ENCODE measurements at regions not wholly inside any gene's neighbourhood (a gene's known extent, or its start where the extent isn't known, plus 50 kb on each side); places are given as distances from the start of the nearest gene placed in this dataset.
"Not testable (repeated sequence)": the region's sequence is repeated elsewhere in the genome, so short reads cannot be mapped to it uniquely, and the experiment has no call there.

DNA sequence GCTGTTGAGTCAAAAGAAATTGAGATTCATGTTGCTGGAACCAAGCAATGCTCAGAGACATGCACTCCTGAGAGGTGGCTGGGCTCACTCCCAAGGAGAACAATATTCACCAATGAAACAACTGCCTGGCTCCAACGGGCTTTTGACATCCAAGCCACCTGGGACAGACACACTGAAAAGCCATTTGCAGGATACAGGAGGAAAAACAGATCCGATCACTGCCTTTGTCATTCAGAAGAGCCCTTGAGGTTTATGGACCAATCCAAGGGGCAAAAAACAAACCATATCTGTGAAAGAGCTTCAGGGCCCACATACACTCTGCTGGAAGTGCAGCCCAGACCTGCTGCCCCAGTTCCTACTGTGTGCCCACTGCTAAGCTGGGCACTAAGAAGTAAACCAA is 277.5 kb downstream of the NUAK1 start:
- in situ Hi-C loops (cut with HindIII; ENCODE audit: low sequenced_read_pairs), result no loop called here

DNA sequence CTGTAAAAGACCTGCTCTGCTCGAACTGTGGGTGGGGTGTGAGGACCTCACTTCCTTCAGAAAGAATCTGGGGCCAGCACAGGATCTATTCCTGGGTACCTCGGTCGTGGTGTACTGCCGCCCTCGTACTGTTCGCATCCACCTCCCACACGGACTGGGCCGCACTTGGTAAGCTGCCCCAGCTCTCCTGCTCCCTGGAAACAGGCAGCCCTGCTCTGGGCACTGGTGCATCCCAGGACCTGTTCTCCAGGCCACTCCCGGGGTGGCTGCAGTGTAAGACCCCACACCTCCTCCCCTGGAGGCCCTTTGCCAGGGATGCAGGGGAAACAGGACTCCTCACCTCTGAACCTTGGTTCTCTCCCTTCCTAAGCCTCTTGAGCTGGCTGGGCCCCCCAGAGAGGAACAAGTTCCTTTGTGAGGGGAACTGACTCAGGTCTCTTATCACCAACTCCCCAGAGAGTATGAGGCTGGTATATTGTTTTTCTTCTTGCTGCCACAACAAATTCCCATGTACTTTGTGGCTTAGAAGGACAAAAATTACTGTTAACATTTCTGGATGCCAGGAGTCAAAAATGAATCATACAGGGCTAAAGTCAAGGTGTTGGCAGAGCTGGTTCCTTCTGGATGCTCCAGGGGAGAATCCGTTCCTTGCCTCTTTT is 276.5 kb downstream of the NUAK1 start:
- in situ Hi-C loops (cut with HindIII; ENCODE audit: low sequenced_read_pairs), result no loop called here

DNA sequence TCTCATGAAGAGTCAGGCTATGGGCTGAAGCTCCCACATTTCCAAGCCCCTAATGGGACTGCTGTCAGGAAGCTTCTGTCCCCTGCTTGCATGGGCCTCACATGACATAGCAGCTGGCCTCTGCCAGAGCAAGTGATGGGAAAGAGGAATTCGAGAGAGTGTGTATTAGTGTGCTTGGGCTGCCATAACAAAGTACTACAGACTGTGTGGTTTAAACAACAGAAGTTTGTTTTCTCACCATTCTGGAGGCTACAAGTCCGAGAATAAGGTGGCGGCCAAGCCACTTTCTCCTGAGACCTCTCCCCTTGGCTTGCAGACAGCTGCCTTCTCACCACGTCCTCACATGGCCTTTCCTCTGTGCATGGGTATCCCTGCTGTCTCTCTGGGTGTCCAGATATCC is 274.4 kb downstream of the NUAK1 start:
- in situ Hi-C loops (cut with HindIII; ENCODE audit: low sequenced_read_pairs), result no loop called here

DNA sequence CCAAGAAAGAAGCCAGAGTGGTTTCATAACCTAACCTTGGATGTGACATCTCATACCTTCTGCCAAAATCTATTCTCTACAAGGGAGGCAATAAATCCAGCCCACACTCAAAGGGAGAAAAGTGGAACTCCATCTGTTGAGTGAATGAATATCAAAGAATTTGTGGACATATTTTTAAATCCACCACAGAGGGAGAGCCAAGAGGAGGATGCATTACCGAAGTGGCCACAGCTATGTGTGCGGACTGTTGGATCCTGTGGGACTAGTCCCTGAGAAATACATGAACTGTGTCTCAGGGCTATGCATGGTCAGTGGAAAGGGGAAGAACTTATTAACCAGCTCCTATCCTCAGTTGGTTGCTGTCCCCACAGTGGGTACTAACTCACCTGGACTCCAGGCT is 273.9 kb downstream of the NUAK1 start:
- in situ Hi-C loops (cut with HindIII; ENCODE audit: low sequenced_read_pairs), result no loop called here

DNA sequence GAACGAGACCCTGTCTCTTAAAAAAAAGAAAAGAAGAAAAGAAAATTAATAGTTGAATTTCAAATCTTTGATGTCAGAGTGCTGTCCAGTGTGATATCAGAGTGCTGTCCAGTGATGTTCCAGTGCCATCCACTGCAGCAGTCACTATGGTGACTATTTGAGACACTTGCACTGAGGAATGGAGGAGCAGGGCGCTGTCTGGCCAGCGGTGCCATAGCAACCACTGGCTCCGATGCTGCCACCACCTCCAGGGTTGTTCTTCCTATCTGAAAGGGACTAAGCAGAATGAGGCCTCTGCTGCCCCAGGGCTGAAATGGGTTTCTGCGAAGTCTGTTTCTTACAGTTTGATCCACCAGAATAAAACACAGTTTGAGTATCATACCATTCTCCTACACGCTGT is 272.9 kb downstream of the NUAK1 start:
- in situ Hi-C loops (cut with HindIII; ENCODE audit: low sequenced_read_pairs), result no loop called here

DNA sequence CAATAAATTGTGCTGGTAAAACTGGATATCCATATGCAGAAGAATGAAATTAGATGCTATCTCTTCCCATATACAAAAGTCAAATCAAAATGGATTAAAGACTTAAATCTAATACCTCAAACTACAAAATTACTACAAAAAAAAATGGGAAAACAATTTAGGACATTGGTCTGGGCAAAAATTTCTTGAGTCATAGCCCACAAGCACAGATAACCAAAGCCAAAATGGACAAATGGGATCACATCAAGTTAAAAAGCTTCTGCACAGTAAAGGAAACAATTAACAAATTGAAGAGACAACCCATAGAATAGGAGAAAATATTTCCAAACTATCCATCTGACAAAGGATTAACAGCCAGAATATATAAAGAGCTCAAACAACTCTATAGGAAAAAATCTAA is 264.6 kb downstream of the NUAK1 start:
- in situ Hi-C loops (cut with HindIII; ENCODE audit: low sequenced_read_pairs), result no loop called here

DNA sequence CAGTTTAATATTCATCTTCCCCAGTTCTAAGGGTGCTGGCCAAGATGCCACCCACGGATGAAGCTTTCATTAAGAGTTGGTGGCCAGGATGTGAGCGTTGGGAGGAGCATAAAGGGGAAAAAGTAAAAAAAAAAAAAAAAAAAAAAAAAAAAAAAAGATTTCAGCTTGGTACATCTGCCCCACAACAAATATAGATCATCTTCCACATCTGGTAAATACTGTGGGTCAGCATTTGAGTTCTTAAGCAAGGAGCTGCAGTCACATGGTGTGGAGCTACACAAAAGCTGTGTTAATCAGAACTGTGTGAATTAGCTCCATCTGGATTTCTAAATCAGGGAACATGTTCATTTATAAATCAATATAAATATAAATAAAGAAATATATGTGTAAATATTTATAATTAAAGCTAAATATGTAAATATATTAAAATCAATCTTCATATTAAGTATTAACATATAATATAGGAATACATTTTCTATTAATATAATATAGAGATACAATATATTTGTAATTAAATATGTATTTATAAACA is 262.3 kb downstream of the NUAK1 start:
- in situ Hi-C loops (cut with HindIII; ENCODE audit: low sequenced_read_pairs), result no loop called here

DNA sequence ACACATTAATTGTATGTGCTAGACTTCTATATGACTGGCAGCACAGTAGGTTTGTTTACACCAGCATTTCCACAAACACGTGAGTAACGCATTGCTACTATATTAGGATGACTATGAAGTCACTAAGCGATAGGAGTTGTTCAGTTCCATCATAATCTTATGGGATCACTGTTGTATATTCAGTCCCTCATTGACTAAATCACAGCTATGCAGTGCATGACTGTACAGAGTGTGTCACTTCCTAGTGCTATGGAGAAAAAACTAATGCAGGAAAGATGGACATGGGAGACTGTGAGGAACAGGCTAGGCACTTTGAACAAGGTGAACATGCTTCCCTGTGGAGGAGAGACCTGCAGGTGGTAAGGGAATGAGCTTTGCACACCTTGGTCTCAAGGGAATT is 259.8 kb downstream of the NUAK1 start:
- in situ Hi-C loops (cut with HindIII; ENCODE audit: low sequenced_read_pairs), result no loop called here

DNA sequence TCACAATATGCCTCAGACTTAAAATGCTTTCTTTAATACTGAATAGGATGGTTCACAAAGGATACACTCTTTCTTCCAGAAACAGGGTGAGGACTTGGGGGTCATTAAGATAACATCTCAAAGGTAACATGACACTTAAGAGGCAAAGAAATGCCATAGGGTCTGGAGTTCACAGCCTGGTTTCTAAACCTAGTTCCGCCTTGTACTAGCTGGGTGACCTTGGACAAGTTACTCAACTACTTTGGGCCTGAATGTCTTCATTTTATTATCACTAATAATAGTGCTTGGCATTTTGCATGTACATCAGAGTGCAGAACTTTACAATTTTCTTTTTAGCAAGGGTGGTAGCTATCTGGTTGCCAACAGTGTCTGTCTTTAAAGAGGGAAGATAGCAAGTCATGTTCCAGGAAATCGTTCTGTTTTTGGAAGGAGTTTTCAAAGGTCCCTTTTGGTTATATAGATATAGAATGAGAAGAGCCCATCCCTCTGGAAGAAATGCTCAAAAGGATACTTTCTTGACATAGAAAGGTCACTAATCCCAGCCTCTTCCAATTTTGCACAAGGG is 257.8 kb downstream of the NUAK1 start:
- in situ Hi-C loops (cut with HindIII; ENCODE audit: low sequenced_read_pairs), result no loop called here

DNA sequence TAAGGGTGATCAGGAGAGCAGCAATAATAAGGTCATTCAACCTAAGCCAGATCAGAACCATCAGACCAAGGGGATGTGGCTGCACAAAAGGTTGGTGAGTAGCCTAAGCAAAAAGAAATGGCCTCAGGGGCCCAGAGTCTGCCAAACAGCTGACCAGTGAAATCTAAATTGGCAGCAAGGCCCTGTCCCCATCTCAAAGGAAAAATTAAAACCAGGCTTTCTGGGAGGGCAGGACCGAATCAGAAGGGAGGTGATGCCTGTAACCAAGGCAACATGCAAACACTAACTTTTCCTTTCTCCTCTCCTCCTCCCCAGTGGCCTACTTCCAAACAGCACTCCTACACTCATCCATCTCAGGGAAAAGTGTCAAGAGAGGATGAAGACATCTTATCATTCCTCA is 256.4 kb downstream of the NUAK1 start:
- in situ Hi-C loops (cut with HindIII; ENCODE audit: low sequenced_read_pairs), result no loop called here

DNA sequence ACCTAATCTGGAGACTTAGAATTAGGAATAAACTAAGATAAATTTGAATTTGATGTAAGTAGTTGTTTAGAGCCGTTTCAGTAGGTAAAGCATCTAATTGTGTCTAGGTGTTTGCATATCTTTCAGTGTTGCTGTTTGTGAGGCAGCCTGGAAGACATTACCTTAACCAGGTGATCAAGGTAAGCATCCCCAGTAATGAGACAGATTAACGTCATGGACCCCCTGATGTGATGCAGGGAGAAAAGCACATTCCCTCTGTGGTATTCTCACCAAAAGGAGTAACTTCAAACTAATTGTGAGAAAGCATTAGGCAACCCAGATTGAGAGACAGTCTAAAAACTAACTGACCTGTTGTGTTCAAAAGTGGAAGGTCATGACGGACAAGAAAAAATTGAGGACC is 251.6 kb downstream of the NUAK1 start:
- in situ Hi-C loops (cut with HindIII; ENCODE audit: low sequenced_read_pairs), result no loop called here

DNA sequence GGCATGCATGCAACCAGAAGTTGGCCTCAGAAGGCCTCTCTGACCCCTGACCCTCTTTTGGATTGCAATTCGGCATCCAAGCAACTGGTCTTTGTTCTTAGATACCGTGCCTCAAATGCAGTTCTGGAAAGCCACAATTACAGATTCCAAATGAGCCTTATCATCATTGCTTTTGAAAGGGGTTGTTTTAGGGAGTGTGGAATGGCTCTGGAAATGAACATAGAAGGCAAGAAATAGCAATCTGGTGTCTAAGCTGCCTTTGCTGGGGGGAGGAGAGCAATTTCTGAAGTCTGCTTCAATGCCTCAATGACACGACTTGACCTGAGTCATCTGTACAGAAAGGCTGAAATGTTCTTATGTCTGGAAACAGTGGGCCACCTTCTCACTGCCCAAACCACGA is 250.1 kb downstream of the NUAK1 start:
- in situ Hi-C loops (cut with HindIII; ENCODE audit: low sequenced_read_pairs), result no loop called here

DNA sequence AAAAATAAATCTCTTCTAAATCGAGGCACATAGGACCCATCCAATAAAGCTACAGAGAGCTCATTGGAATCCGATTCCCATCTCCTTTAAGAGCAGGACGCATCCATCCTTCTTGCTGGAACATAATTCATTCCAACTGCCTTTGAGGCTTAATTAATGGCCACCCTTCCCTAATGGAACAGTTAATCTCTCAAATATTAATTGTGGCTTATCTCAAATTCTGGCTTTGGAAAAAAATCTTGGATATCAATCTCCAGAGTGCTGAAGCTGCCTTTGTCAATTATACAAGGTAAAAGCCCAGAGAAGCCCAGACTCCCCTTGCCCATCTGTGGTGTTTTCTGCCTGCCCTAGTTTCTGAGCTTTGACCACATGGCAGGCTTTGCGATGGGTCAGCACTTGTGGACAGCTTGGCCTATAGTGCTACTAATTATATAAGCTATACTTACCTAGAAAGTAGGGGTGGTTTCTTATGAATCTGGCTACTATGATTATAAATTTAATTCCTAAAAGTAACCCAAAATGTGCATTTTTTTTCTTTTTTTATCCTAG is 246.3 kb downstream of the NUAK1 start:
- in situ Hi-C loops (cut with HindIII; ENCODE audit: low sequenced_read_pairs), result no loop called here

DNA sequence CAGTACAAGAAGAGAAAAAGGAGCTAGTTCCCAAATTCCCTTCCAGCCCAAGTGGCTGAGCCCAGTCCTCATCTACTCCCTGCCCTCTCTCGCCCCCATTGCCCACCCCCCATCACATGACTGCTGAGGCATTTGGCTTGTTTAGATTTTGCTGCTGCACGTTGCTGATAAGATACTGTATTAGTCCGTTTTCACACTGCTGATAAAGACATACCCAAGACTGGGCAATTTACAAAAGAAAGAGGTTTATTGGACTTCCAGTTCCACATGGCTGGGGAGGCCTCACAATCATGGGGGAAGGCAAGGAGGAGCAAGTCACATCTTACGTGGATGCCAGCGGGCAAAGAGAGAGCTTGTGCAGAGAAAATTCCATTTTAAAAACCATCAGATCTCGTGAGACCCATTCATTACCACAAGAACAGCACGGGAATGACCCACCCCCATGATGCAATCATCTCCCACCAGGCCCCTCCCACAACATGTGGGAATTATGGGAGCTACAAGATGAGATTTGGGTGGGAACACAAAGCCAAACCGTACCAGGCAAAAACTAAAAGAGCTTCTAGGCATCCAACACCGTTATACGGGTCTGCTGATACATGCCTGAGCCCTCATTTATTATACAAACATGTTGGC is 243.4 kb downstream of the NUAK1 start:
- in situ Hi-C loops (cut with HindIII; ENCODE audit: low sequenced_read_pairs), result not testable (repeated sequence)

DNA sequence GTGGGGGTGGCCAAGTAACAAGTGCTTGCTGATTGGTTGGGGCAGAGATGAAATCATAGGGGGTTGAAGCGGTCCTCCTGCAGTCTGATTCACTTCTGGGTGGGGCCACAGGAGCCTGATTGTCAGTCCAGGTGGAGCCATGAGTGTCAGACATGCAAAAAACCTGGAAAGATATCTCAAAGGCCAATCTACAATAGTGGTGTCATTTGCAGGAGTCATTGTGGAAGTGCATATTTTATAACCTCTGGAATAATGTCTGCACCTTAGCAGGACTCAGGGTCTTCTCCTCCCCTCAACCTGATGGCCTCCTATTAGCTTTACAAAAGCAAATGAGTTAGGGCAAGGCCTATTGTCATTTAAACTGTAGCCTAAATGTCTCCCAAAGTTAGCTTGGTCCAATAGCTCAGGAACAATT is 241.4 kb downstream of the NUAK1 start:
- in situ Hi-C loops (cut with HindIII; ENCODE audit: low sequenced_read_pairs), result no loop called here

DNA sequence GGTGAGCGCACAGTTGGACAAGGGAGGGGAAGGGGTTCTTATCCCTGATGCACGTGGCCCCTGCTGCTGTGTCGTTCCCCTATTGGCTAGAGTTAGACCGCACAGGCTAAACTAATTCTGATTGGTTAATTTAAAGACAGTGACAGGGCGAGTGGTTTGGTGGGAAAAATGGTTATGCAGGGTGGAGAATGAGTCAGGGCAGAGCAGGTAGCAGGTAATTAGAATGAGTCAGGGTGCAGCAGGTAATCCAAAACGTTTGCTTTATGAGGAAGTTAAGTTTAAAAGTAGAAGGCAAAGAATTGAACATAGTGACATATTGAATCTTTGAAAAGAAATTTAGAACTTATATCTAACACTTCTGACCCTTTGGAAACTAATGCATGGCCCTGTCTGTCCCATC is 240.5 kb downstream of the NUAK1 start:
- in situ Hi-C loops (cut with HindIII; ENCODE audit: low sequenced_read_pairs), result not testable (repeated sequence)

DNA sequence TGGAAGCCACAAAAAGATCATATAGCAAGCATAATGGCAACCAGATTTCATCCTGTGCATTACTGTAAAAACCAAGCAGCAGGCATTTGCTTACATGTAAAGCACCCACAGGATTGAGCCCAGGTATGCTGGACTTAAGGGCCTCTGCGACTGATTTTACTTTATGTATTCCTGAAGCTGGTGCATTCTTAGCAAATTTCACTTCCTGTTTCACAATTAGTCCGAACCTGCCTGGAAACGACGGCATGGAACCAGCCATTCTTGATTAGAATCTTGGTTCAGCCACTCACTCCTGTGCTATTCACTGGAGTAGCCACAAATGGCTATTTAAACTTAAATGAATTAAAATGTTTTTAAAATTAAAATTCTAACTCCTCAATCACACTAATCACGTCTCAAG is 239.2 kb downstream of the NUAK1 start:
- in situ Hi-C loops (cut with HindIII; ENCODE audit: low sequenced_read_pairs), result no loop called here

DNA sequence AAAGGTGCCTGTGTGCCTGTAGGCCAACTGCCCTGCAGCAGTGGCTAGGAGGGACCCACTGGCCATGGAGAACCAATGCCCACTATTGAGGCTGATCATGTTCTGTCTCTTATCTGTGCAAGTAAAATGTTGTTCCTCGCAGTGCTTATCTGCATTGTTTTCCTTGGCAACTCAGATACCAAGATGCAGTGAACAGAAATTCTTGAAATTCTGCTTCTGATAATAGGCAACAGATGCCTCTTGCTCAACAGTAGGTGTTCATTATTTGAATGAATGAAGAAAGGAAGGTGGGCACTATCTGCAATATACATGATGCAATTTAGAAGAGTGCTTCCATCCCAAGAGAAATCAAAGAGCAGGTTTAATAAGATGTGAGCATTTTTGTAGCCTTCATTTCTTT is 232.2 kb downstream of the NUAK1 start:
- in situ Hi-C loops (cut with HindIII; ENCODE audit: low sequenced_read_pairs), result no loop called here

DNA sequence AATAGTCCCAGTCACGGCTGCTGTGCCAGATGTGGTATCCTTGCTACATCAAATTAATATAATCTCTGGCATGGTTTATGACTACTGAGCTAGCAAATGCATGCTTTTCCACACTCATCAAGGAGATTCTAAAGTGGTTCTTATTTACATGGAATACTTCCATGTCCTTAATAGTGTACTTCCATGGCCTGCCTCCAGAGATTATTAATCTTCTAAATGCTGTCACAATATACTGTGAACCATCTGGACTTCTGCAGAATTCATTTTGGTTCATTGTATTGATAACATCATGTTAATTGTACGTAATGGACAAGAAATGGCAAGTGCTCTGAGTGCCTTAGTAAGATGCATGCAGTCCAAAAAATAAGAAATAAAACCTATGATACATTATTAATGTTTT is 230.8 kb downstream of the NUAK1 start:
- in situ Hi-C loops (cut with HindIII; ENCODE audit: low sequenced_read_pairs), result no loop called here

DNA sequence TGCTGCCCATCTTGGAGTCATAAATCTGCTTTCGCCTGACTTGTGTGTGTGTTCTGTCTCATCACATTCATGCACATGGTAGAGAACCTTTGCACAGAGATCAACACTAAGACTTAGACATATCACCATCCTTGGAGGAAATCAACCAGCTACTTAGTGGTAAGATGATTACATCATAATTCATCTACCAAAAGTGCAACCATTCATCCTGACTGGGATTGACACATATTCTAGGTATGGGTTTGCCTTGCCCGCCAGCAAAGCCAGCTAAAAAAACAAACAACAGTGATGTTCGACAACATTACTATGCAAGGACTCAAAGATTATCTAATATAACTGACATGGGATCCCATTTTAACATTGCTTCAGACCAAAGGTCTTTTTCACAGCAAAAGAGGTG is 228.7 kb downstream of the NUAK1 start:
- in situ Hi-C loops (cut with HindIII; ENCODE audit: low sequenced_read_pairs), result no loop called here

DNA sequence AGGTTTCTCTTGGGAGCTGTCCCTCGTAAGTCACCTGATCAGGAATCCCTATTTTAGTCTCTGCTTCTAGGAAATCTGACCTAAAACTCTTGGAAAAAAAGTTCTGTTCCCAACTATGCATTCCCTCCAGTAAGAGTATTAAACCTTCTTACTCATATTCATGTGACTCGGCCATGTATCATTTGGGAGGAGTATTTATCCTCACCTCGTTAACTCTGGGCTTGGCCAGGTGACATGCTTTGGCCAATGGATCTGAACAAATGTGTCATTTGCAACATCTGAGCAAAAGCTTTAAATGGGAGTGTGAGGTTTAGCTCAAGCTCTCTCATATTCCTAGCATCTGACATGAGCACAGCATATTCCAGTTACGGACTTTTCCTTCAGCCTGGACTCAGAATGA is 226.8 kb downstream of the NUAK1 start:
- in situ Hi-C loops (cut with HindIII; ENCODE audit: low sequenced_read_pairs), result no loop called here

Measured in DLD1 (cell line).